ENCODE measurements at regions not wholly inside any gene's neighbourhood (a gene's known extent, or its start where the extent isn't known, plus 50 kb on each side); places are given as distances from the start of the nearest gene placed in this dataset.

DNA sequence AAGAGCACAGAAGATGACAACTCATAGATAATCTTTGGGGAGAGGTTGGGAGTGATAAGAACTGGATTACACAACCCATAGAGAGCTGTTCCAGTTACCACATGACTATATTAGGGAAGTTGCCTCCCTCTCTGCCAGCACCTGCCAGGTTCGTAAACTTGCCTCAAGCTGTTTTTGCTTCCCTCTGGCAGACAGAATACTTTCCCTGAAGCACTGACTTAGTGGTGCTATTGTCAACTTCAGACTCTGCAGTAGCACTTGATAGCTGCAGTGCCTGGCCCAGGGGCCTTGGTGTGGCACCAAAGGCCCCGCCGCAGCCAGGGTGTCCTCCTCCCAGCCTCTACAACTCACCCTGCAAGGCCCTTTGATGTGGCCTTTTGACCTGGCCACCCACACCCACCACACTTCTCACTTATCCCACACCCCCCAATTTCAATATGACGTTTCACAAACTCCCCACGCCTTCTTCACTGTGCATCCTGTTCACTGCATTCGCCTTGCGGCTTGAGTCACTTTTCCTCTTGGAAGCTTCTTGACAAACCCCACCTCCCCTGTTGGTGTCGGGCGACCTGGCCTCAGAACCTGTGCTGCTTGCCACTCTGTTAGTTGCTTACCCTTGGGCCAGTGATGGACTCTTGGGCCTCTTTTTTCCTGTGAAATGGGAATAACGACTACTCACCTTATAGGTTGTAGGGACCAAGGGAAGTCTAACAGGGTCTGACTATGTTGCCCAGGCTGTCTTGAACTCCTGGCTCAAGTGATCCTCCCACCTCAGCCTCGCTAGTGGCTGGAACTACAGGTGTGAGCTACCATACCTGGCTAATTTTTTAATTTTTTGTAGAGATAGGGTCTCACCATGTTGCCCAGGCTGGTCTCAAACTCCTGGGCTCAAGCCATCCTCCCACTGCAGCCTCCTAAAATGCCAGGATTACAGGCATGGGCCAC lies 50.2 kb upstream of the PODXL start:
- TF ChIP-seq, protein P1, sequence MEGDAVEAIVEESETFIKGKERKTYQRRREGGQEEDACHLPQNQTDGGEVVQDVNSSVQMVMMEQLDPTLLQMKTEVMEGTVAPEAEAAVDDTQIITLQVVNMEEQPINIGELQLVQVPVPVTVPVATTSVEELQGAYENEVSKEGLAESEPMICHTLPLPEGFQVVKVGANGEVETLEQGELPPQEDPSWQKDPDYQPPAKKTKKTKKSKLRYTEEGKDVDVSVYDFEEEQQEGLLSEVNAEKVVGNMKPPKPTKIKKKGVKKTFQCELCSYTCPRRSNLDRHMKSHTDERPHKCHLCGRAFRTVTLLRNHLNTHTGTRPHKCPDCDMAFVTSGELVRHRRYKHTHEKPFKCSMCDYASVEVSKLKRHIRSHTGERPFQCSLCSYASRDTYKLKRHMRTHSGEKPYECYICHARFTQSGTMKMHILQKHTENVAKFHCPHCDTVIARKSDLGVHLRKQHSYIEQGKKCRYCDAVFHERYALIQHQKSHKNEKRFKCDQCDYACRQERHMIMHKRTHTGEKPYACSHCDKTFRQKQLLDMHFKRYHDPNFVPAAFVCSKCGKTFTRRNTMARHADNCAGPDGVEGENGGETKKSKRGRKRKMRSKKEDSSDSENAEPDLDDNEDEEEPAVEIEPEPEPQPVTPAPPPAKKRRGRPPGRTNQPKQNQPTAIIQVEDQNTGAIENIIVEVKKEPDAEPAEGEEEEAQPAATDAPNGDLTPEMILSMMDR (IDR thresholded peaks at IDR 0.05; ENCODE audit: insufficient read depth, low read depth, low read length), result no peak
- TF ChIP-seq EZH2 (IDR thresholded peaks at IDR 0.05; ENCODE audit: insufficient read depth, low read length), result no peak

All from astrocyte (in vitro differentiated cells and primary cell).